ENCODE measurements at regions not wholly inside any gene's neighbourhood (a gene's known extent, or its start where the extent isn't known, plus 50 kb on each side); places are given as distances from the start of the nearest gene placed in this dataset.

- TF ChIP-seq POLR2A (IDR thresholded peaks at IDR 0.05) (no peak), CTCF (IDR thresholded peaks at IDR 0.05) (no peak)
Observed at GRCh38 chr19:29029268-29029958, 183.5 kb downstream of the UQCRFS1 start.

Measured in vagina (tissue), 2 donors.